Epithelial cell of esophagus (primary cell): ENCODE measurements at regions not wholly inside any gene's neighbourhood (a gene's known extent, or its start where the extent isn't known, plus 50 kb on each side); places are given as distances from the start of the nearest gene placed in this dataset.

ENCODE experiments used
- DNase-seq: peaks from one replicate; pipeline ENCODE4 v3.0.0; 2010; ENCODE audit warnings: low read depth
- H3K4me3 ChIP-seq: 2 replicates; pipeline ENCODE4 v1.5.1; 2011; ENCODE audit warnings: mild to moderate bottlenecking, low read length, control low read depth
- TF ChIP-seq, protein P1 (sequence below): IDR thresholded peaks from 2 replicates; pipeline ENCODE4 v1.5.1; 2011; ENCODE audit warnings: low read depth, mild to moderate bottlenecking, low read length, control low read depth, inconsistent platforms; ENCODE audit not compliant: insufficient read depth; ENCODE audit errors: missing control alignments

DNA sequence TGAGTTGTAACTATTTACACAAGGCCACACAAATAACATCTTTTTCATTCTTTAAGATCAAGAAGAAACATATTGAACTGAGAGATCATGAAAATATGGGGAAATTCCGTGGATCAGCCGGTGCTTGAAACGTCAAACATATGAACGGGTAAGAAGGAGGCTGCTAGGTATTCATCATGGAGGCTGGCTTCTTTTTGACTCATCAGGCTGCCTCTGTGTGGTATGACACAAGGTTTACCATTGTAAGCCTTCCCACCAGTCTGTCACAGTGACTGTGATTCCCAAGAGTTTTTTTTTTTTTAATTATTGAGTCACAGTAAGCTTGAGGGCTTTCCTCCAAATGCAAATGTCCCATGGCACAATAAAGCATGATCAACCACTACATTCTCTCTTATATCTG is 506.9 kb downstream of the BCL11A start:
- TF ChIP-seq, protein P1, sequence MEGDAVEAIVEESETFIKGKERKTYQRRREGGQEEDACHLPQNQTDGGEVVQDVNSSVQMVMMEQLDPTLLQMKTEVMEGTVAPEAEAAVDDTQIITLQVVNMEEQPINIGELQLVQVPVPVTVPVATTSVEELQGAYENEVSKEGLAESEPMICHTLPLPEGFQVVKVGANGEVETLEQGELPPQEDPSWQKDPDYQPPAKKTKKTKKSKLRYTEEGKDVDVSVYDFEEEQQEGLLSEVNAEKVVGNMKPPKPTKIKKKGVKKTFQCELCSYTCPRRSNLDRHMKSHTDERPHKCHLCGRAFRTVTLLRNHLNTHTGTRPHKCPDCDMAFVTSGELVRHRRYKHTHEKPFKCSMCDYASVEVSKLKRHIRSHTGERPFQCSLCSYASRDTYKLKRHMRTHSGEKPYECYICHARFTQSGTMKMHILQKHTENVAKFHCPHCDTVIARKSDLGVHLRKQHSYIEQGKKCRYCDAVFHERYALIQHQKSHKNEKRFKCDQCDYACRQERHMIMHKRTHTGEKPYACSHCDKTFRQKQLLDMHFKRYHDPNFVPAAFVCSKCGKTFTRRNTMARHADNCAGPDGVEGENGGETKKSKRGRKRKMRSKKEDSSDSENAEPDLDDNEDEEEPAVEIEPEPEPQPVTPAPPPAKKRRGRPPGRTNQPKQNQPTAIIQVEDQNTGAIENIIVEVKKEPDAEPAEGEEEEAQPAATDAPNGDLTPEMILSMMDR = no peak
- no peak overlapping the region for H3K4me3 ChIP-seq
- peak; percentile 65 for DNase-seq

DNA sequence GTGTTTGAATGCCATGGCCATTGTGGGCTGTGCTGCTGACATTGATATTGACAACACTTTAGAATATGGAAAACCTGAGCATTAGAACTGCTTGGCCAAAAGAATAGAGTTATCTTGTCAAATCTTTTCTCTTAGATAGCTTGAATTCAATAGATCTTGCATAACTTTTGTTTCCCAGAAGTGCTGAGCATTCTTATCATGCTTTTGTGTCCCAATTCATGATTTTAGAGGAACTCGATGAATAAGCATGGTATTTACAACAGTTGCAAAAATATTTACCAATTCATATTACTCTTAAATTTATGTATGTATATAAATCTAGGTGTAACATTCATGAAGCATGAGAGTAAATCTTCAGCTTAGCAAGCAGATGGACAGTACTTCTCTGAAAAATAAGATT is 508.0 kb downstream of the BCL11A start:
- no peak overlapping the region for H3K4me3 ChIP-seq
- no peak for DNase-seq
- TF ChIP-seq, protein P1 = no peak

DNA sequence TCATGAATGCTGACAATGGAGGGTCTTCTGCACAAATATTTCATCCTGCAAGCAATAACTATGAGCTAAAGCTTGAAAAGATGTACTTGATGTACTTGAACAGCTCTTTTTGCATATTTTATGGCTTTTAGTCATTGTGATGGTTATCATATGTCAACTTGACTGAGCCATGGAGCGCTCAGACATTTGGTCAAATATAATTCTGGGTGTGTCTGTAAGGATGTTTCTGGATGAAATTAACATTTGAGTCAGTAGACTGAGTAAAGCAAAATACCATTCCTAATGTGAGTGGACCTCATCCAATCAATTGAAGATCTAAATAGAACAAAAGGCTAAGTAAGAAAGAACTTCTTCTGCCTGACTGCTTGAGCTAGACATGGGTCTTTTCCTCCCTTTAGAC is 509.0 kb downstream of the BCL11A start:
- DNase-seq = no peak
- TF ChIP-seq, protein P1 = no peak
- no peak overlapping the region for H3K4me3 ChIP-seq

DNA sequence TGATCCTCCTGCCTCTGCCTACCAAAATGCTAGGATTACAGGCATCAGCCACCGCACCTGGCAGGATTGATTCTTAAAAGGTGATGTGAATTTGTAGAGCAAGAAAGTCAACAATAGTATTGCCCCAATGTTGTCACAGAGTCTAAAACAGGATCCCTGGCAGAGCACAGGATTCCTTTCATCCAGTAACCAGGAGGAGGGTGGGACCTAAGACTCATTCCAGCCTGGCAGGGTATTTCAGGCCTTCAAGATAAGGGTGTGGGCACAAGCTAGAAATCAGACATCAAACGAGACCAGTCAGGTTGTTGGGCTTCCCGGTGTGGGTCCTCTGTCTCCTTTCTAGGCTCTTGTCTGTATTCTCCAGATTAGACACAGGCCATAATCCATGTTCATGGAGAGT is 511.4 kb downstream of the BCL11A start:
- no peak for DNase-seq
- TF ChIP-seq, protein P1 = no peak
- no peak overlapping the region for H3K4me3 ChIP-seq

DNA sequence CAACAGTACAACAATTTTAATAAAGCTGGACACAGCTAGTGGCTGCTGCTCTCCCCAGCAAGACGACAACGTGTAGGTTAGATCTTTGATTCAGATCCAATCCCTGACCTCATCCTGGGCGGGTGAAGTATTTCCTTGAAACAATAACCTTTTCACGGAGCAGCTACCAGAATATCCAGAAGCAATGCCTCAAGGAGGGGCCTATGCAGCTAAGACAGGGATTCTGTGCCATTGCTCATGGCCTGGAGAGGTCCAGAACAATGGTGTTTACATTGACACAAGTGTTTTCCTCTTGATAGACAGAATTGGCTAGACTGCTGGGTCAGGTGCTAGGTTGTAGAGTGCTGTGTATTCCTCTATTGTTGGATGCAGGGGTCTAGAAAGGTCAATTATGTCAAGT is 520.1 kb downstream of the BCL11A start:
- DNase-seq = no peak
- TF ChIP-seq, protein P1 = no peak
- no peak overlapping the region for H3K4me3 ChIP-seq

DNA sequence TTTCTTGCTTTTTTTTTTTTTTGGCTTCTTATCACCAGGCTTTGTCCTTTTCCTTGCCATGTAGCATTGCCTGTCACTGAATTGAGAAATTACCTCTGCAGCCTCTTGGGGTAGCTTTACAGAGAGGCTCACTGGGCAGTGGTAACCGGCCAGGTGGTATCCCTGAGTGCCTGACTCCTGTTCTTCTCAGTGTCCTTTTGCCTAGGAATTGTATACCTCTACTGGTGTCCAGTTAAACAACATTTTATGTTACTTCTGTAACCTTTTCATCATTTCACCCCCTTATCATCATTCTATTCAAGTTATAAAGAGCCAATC is 523.9 kb downstream of the BCL11A start:
- no peak for DNase-seq
- TF ChIP-seq, protein P1 = no peak
- H3K4me3 ChIP-seq = no peak overlapping the region

DNA sequence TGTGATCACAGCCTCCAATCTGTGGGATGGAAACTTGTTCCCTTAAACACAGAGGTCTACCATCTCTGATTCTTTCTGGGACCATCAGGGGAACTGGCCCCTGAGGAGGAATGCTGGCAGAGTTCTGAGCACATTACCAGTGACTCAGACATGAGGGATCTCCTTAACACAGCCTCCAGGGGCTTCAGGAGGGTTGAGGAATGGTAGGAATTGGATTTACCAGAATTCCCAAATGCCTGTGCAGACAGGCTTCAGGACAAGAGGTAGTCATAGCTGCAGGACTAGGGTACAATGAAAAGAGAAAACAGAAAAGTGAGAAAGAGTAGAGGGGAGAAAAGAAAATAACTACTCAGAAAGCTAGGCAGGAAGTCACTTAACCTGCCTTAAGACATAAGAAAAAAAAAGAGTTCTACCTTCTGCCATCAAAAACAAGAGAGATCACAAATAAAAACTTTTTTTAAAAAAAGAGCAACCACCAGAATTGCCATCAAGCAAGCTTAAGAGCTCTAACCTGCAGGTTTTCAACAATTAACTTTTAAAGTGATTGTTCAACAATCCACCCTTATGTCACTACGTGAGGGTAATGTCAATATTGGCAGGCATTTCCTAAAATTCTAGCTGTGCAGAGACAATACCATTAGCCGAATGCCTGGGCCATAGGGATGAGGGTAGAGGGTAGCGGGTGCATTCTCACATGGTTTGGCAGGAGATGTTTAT is 524.4 kb downstream of the BCL11A start:
- H3K4me3 ChIP-seq = no peak overlapping the region
- DNase-seq = peak; percentile 27
- TF ChIP-seq, protein P1 = no peak
